DND-41 (cell line): ENCODE measurements at regions not wholly inside any gene's neighbourhood (a gene's known extent, or its start where the extent isn't known, plus 50 kb on each side); places are given as distances from the start of the nearest gene placed in this dataset.

ENCODE experiments used
- ATAC-seq: fragments of 200-7000 bp; cut with Tn5 transposase; 3 replicates; pipeline ENCODE4 v1.9.1; 2021; ENCODE audit warnings: low read depth; ENCODE audit not compliant: insufficient read depth
- DNase-seq: peaks from one replicate; pipeline ENCODE4 v3.0.0-alpha.2; 2020
- H2AFZ ChIP-seq: 2 replicates; pipeline ENCODE4 v1.6.0; 2012; ENCODE audit warnings: low read depth, low read length
- H3K27ac ChIP-seq: 2 replicates; pipeline ENCODE4 v1.5.1; 2012; ENCODE audit warnings: low read length, inconsistent platforms
- H3K27me3 ChIP-seq: fragments of 200-600 bp; sonication (generic); 2 replicates; pipeline ENCODE4 v1.6.0; 2012; ENCODE audit warnings: low read length, mild to moderate bottlenecking, inconsistent platforms; ENCODE audit not compliant: insufficient read depth, poor library complexity
- H3K36me3 ChIP-seq: 2 replicates; pipeline ENCODE4 v1.5.1; 2012; ENCODE audit warnings: low read length, inconsistent platforms; ENCODE audit not compliant: insufficient read depth
- H3K4me1 ChIP-seq: 2 replicates; pipeline ENCODE4 v1.5.1; 2012; ENCODE audit warnings: mild to moderate bottlenecking, low read length; ENCODE audit not compliant: insufficient read depth
- H3K4me2 ChIP-seq: 2 replicates; pipeline ENCODE4 v1.6.0; 2012; ENCODE audit warnings: mild to moderate bottlenecking, moderate library complexity, low read length, inconsistent platforms; ENCODE audit not compliant: insufficient read depth
- H3K4me3 ChIP-seq, 2 experiments: fragments of 200-600 bp in 1 of 2; shearing (Covaris generic) in 1 of 2; 2 replicates each; pipeline ENCODE4 v1.5.1; 2012 to 2016; ENCODE audit warnings: inconsistent platforms in 2 of 2, low read length in 2 of 2, mild to moderate bottlenecking in 2 of 2, low read depth in 1 of 2, moderate library complexity in 1 of 2
- H3K79me2 ChIP-seq: 2 replicates; pipeline ENCODE4 v1.6.0; 2012; ENCODE audit warnings: low read length, inconsistent platforms; ENCODE audit not compliant: insufficient read depth
- H3K9ac ChIP-seq: 2 replicates; pipeline ENCODE4 v1.6.0; 2012; ENCODE audit warnings: low read depth, mild to moderate bottlenecking, inconsistent platforms, low read length, moderate library complexity
- H3K9me3 ChIP-seq: 2 replicates; pipeline ENCODE4 v1.5.1; 2012; ENCODE audit warnings: low read length, moderate library complexity, mild to moderate bottlenecking, inconsistent platforms; ENCODE audit not compliant: insufficient read depth, severe bottlenecking
- H4K20me1 ChIP-seq: 2 replicates; pipeline ENCODE4 v1.6.0; 2012; ENCODE audit warnings: low read length; ENCODE audit not compliant: insufficient read depth
- EZH2 ChIP-seq: IDR thresholded peaks from 3 replicates; pipeline ENCODE4 v1.6.1; 2012; ENCODE audit warnings: borderline replicate concordance, low read depth, mild to moderate bottlenecking, moderate library complexity, low read length, inconsistent platforms; ENCODE audit not compliant: severe bottlenecking
- TF ChIP-seq, protein P1 (sequence below): IDR thresholded peaks from 2 replicates; pipeline ENCODE4 v1.5.1; 2012; ENCODE audit warnings: borderline replicate concordance, low read length, moderate library complexity, mild to moderate bottlenecking; ENCODE audit not compliant: poor library complexity, severe bottlenecking; ENCODE audit errors: extremely low read depth

DNA sequence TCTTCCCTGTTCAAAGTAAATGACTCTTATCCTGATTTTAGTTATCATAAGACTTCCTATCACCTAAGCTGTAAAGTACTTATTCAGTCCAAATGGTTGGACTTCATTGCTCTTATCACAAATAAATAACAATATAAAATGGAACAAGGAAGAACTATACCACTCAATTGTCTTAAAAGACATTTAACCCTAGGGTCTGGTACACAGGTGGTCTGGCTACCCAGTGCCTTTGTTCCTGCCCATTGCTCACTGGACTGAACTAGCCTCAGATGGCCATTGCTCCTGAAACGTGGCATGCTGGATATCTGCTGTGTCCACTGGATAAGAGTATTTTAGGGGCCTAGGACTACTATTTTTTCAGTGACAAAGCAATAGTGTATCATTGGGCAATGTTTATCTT lies 574.3 kb upstream of the CA10 start:
- DNase-seq, result no peak
- Histone ChIP-seq H3K9me3 (no peaks in the 10 kb centered on the region), H3K4me3 (no peak overlapping the region)

DNA sequence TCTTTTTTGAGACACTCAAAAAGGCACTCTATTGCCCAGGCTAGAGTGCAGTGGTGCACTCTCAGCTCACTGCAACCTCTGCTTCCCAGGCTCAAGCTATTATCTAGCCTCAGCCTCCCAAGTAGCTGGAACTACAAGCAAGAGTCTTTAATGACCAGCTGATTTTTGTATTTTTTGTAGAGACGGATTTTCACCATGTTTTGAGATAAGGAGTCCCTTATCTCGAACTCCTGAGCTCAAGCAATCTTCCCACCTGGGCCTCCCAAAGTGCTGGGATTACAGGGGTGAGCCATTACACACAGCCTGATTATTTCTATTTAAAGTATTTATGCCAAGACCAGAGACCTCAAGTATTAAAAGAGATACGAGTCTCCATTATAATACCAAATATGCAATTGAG lies 566.1 kb upstream of the CA10 start:
- Histone ChIP-seq H2AFZ (no peak overlapping the region), H3K27ac (no peak overlapping the region), H3K79me2 (no peaks in the 10 kb centered on the region), H4K20me1 (no peaks in the 10 kb centered on the region), H3K9me3 (no peaks in the 10 kb centered on the region), H3K4me1 (no peaks in the 10 kb centered on the region), H3K36me3 (no peaks in the 10 kb centered on the region), H3K4me2 (no peak overlapping the region), H3K4me3 (no peak overlapping the region), H3K27me3 (no peaks in the 10 kb centered on the region), H3K9ac (no peak overlapping the region)
- no peak for TF ChIP-seq EZH2
- TF ChIP-seq, protein P1, sequence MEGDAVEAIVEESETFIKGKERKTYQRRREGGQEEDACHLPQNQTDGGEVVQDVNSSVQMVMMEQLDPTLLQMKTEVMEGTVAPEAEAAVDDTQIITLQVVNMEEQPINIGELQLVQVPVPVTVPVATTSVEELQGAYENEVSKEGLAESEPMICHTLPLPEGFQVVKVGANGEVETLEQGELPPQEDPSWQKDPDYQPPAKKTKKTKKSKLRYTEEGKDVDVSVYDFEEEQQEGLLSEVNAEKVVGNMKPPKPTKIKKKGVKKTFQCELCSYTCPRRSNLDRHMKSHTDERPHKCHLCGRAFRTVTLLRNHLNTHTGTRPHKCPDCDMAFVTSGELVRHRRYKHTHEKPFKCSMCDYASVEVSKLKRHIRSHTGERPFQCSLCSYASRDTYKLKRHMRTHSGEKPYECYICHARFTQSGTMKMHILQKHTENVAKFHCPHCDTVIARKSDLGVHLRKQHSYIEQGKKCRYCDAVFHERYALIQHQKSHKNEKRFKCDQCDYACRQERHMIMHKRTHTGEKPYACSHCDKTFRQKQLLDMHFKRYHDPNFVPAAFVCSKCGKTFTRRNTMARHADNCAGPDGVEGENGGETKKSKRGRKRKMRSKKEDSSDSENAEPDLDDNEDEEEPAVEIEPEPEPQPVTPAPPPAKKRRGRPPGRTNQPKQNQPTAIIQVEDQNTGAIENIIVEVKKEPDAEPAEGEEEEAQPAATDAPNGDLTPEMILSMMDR, result no peak
- DNase-seq, result no peak
- ATAC-seq, result no peak

More for the DNA sequence above, 574.3 kb upstream of the CA10 start:
- Histone ChIP-seq H3K4me2 (no peak overlapping the region), H3K36me3 (no peaks in the 10 kb centered on the region), H2AFZ (no peak overlapping the region), H3K4me1 (no peaks in the 10 kb centered on the region), H4K20me1 (no peaks in the 10 kb centered on the region), H3K27ac (no peak overlapping the region), H3K27me3 (no peaks in the 10 kb centered on the region), H3K79me2 (no peaks in the 10 kb centered on the region), H3K9ac (no peak overlapping the region)
- TF ChIP-seq, protein P1, result no peak
- no peak for TF ChIP-seq EZH2
- no peak for ATAC-seq

DNA sequence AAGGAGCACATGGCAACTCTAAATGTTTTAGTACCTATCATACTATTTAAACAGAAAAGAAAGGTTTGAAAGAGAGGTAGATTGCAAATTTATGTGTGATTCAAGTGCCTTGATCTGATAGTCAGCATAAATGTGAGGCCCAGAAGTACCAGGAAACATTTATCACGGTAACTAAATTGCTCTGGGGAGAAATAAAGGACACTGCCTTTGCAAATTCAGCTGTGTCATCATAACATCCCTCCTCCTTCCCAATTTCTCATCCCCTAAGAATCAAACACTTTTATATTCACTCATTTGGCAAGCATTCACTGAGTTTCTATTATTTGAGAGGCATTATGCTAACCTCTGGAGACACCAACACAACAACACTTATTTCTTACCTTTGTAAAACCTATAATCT lies 563.4 kb upstream of the CA10 start:
- ATAC-seq (no peak), DNase-seq (no peak)
- H3K4me1 ChIP-seq, result no peaks in the 10 kb centered on the region
- no peak overlapping the region for H3K9ac ChIP-seq
- H3K4me2 ChIP-seq, result no peak overlapping the region
- no peak overlapping the region for H3K4me3 ChIP-seq
- H4K20me1 ChIP-seq, result no peaks in the 10 kb centered on the region
- no peak overlapping the region for H3K27ac ChIP-seq
- no peaks in the 10 kb centered on the region for H3K9me3 ChIP-seq
- no peaks in the 10 kb centered on the region for H3K36me3 ChIP-seq
- no peaks in the 10 kb centered on the region for H3K27me3 ChIP-seq
- no peaks in the 10 kb centered on the region for H3K79me2 ChIP-seq
- TF ChIP-seq, protein P1, result no peak
- TF ChIP-seq EZH2, result no peak
- no peak overlapping the region for H2AFZ ChIP-seq

- Histone ChIP-seq H3K4me3 (no peak overlapping the region), H3K27me3 (no peaks in the 10 kb centered on the region), H2AFZ (no peak overlapping the region), H3K36me3 (no peaks in the 10 kb centered on the region), H3K27ac (no peak overlapping the region), H3K79me2 (no peaks in the 10 kb centered on the region), H3K9ac (no peak overlapping the region), H3K9me3 (no peaks in the 10 kb centered on the region), H4K20me1 (no peaks in the 10 kb centered on the region), H3K4me1 (no peaks in the 10 kb centered on the region), H3K4me2 (no peak overlapping the region)
- TF ChIP-seq, protein P1, result no peak
- no peak for TF ChIP-seq EZH2
- ATAC-seq (no peak), DNase-seq (no peak)
Observed at GRCh38 chr17:52710363-52710901, 551.9 kb upstream of the CA10 start.
